H1 (cell line): ENCODE measurements at regions not wholly inside any gene's neighbourhood (a gene's known extent, or its start where the extent isn't known, plus 50 kb on each side); places are given as distances from the start of the nearest gene placed in this dataset.

Source experiments
- CEBPB ChIP-seq: IDR thresholded peaks from 2 replicates; pipeline ENCODE4 v1.6.1; 2012; ENCODE audit warnings: low read depth, low read length
- EP300 ChIP-seq, 2 experiments: IDR thresholded peaks; 1 replicate in 1 of 2; 2 replicates in 1 of 2; pipeline ENCODE4 v1.6.1; 2011 to 2012; ENCODE audit warnings: low read depth in 2 of 2, low read length in 2 of 2, mild to moderate bottlenecking in 2 of 2, borderline replicate concordance in 1 of 2, inconsistent platforms in 1 of 2, moderate library complexity in 1 of 2
- HDAC2 ChIP-seq, 2 experiments: fragments of 300-600 bp in 1 of 2; sonication (generic) in 1 of 2; IDR thresholded peaks; 2 replicates each; pipeline ENCODE4 v1.6.1; 2011 to 2012; ENCODE audit warnings: low read depth in 2 of 2, low read length in 2 of 2, mild to moderate bottlenecking in 2 of 2, moderate library complexity in 2 of 2, borderline replicate concordance in 1 of 2, inconsistent platforms in 1 of 2
- POLR2A ChIP-seq, 2 experiments: IDR thresholded peaks; 1 replicate in 1 of 2; 2 replicates in 1 of 2; pipeline ENCODE4 v1.6.1; 2011; ENCODE audit warnings: low read depth in 2 of 2, low read length in 2 of 2, mild to moderate bottlenecking in 2 of 2; ENCODE audit errors: control extremely low read depth in 1 of 2
- RAD21 ChIP-seq, 2 experiments: IDR thresholded peaks in 1 of 2; conservative IDR thresholded peaks in 1 of 2; 2 replicates each; pipeline ENCODE4 v1.6.1; 2011; ENCODE audit warnings: low read depth in 2 of 2, low read length in 2 of 2, improper control_type of control experiment in 1 of 2, inconsistent platforms in 1 of 2, mild to moderate bottlenecking in 1 of 2, moderate library complexity in 1 of 2
- RFX5 ChIP-seq: IDR thresholded peaks from 2 replicates; pipeline ENCODE4 v1.6.1; 2011; ENCODE audit warnings: low read depth, low read length, improper control_type of control experiment, borderline replicate concordance
- SIN3A ChIP-seq, 2 experiments: IDR thresholded peaks in 1 of 2; conservative IDR thresholded peaks in 1 of 2; 2 replicates each; pipeline ENCODE4 v1.6.1; 2011 to 2012; ENCODE audit warnings: low read length in 2 of 2, improper control_type of control experiment in 1 of 2, low read depth in 1 of 2, mild to moderate bottlenecking in 1 of 2
- SUZ12 ChIP-seq: fragments of 200-600 bp; sonication (generic); IDR thresholded peaks from 2 replicates; pipeline ENCODE4 v1.6.1; 2012; ENCODE audit warnings: mild to moderate bottlenecking, inconsistent platforms, low read length, moderate library complexity, mixed read lengths
- YY1 ChIP-seq: IDR thresholded peaks from 2 replicates; pipeline ENCODE4 v1.6.1; 2011; ENCODE audit warnings: low read depth, mild to moderate bottlenecking, low read length

DNA sequence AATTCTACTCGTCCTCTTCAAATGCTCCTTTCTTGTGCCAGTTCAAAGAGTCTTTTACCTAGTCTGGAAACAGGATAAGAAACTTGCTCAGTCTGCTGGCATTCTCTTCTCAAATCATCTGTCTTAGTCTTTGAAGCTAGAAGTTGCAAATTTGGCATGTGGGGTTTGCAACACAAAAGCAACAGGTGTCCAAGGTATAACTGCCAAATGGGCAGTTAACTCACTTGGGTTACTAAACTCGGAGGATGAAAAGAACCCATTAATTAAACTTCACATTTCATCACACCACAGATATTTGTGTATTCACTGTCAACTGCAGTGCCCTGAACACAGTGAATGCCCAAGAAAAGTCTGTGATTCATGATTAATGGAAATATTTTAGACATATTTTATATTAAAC is 108.0 kb upstream of the TARS1 start:
- TF ChIP-seq SUZ12 (no peak), CEBPB (no peak), POLR2A (IDR thresholded peaks at IDR 0.05; ENCODE audit: control extremely low read depth in 1 of 2, low read depth in 2 of 2, low read length in 2 of 2) (no peak), HDAC2 (IDR thresholded peaks at IDR 0.05; ENCODE audit: borderline replicate concordance in 1 of 2, low read depth in 2 of 2, low read length in 2 of 2) (no peak), SIN3A (conservative IDR thresholded peaks at IDR 0.05 in 1 of 2, IDR thresholded peaks at IDR 0.05 in 1 of 2; ENCODE audit: low read depth in 1 of 2, low read length in 2 of 2) (no peak), YY1 (no peak), EP300 (IDR thresholded peaks at IDR 0.05; ENCODE audit: borderline replicate concordance in 1 of 2, low read depth in 2 of 2, low read length in 2 of 2) (no peak), RAD21 (IDR thresholded peaks at IDR 0.05 in 1 of 2, conservative IDR thresholded peaks at IDR 0.05 in 1 of 2; ENCODE audit: low read depth in 2 of 2, low read length in 2 of 2) (no peak), RFX5 (no peak)
